IMR-90 (cell line): ENCODE measurements at regions not wholly inside any gene's neighbourhood (a gene's known extent, or its start where the extent isn't known, plus 50 kb on each side); places are given as distances from the start of the nearest gene placed in this dataset.

ENCODE experiments used
- ATAC-seq: fragments of 200-7000 bp; cut with Tn5 transposase; 2 replicates; pipeline ENCODE4 v1.9.1; 2020; ENCODE audit warnings: low read depth, mild to moderate bottlenecking, moderate library complexity
- BruUV-seq: library from RNA; stranded (reverse); fragments of 400-500 nt; replicated peaks from 2 replicates; lab custom pipeline; 2021; lab: Mats Ljungman, UMichigan
- CTCF ChIA-PET: fragments of 300-600 bp; formaldehyde crosslinking; extraction: SDS; loops from one replicate; lab custom pipeline; 2021; ENCODE audit warnings: antibody characterized with exemption; lab: Yijun Ruan, JAX
- POLR2A ChIA-PET: fragments of 300-600 bp; sonication (Branson Sonifier 250); formaldehyde crosslinking; loops from one replicate; lab custom pipeline; 2022; ENCODE audit warnings: antibody characterized with exemption; ENCODE audit not compliant: unreplicated experiment; lab: Charles Lee
- DNase-seq: peaks from one replicate; pipeline ENCODE4 v3.0.0; 2013
- H2AFZ ChIP-seq: replicated peaks from 2 replicates; pipeline ENCODE3; 2013; ENCODE audit warnings: low read length, mild to moderate bottlenecking; ENCODE audit not compliant: poor library complexity
- H2AK5ac ChIP-seq: 2 replicates; pipeline ENCODE4 v1.6.1; 2013; ENCODE audit warnings: low read depth, low read length, inconsistent platforms
- H2AK9ac ChIP-seq: replicated peaks from 2 replicates; pipeline ENCODE3; 2013; ENCODE audit warnings: mild to moderate bottlenecking, low read depth, low read length, moderate library complexity; ENCODE audit not compliant: poor library complexity
- H2BK120ac ChIP-seq: 2 replicates; pipeline ENCODE4 v1.6.1; 2013; ENCODE audit warnings: low read depth, low read length, inconsistent platforms
- H2BK15ac ChIP-seq: 3 replicates; pipeline ENCODE4 v1.6.1; 2013; ENCODE audit warnings: low read depth, low read length, inconsistent platforms
- H2BK20ac ChIP-seq: 2 replicates; pipeline ENCODE4 v1.6.1; 2013; ENCODE audit warnings: low read depth, mild to moderate bottlenecking, inconsistent platforms, low read length, moderate library complexity
- H2BK5ac ChIP-seq: 2 replicates; pipeline ENCODE4 v1.6.1; 2013; ENCODE audit warnings: mild to moderate bottlenecking, low read depth, low read length, inconsistent platforms; ENCODE audit not compliant: poor library complexity, severe bottlenecking
- H3K14ac ChIP-seq: replicated peaks from 2 replicates; pipeline ENCODE4 v1.6.1; 2013; ENCODE audit warnings: low read depth, low read length, inconsistent platforms
- H3K18ac ChIP-seq: 2 replicates; pipeline ENCODE4 v1.6.1; 2013; ENCODE audit warnings: low read depth, low read length, control low read depth
- H3K23ac ChIP-seq: 2 replicates; pipeline ENCODE4 v1.6.1; 2013; ENCODE audit warnings: low read depth, low read length, inconsistent platforms
- H3K27ac ChIP-seq: 2 replicates; pipeline ENCODE4 v1.5.1; 2013; ENCODE audit warnings: mild to moderate bottlenecking, control low read depth, low read length; ENCODE audit not compliant: insufficient read depth
- H3K27me3 ChIP-seq: 2 replicates; pipeline ENCODE4 v1.6.1; 2013; ENCODE audit warnings: low read length; ENCODE audit not compliant: control insufficient read depth, insufficient read depth
- H3K36me3 ChIP-seq: 2 replicates; pipeline ENCODE4 v1.6.1; 2013; ENCODE audit warnings: low read length, mixed read lengths; ENCODE audit not compliant: control insufficient read depth, insufficient read depth
- H3K4ac ChIP-seq: 2 replicates; pipeline ENCODE4 v1.6.1; 2013; ENCODE audit warnings: low read depth, low read length, inconsistent platforms
- H3K4me1 ChIP-seq: 2 replicates; pipeline ENCODE4 v1.6.1; 2013; ENCODE audit warnings: low read length, mixed read lengths; ENCODE audit not compliant: control insufficient read depth, insufficient read depth
- H3K4me2 ChIP-seq: 2 replicates; pipeline ENCODE4 v1.6.1; 2013; ENCODE audit warnings: low read depth, mild to moderate bottlenecking, control low read depth, low read length, moderate library complexity
- H3K4me3 ChIP-seq: 2 replicates; pipeline ENCODE4 v1.5.1; 2013; ENCODE audit warnings: low read depth, mild to moderate bottlenecking, control low read depth, low read length, moderate library complexity; ENCODE audit not compliant: insufficient read depth
- H3K56ac ChIP-seq: 2 replicates; pipeline ENCODE4 v1.6.1; 2013; ENCODE audit warnings: low read length, inconsistent platforms; ENCODE audit not compliant: insufficient read depth; ENCODE audit errors: extremely low read depth
- H3K79me1 ChIP-seq, 2 experiments: 2 replicates each; pipeline ENCODE4 v1.6.1; 2013; ENCODE audit warnings: low read length in 2 of 2, inconsistent platforms in 1 of 2, low read depth in 1 of 2
- H3K9ac ChIP-seq: 2 replicates; pipeline ENCODE4 v1.6.1; 2013; ENCODE audit warnings: low read depth, low read length, control low read depth
- H3K9me1 ChIP-seq: 2 replicates; pipeline ENCODE4 v1.6.1; 2013; ENCODE audit warnings: low read length, inconsistent platforms; ENCODE audit not compliant: insufficient read depth
- H3K9me3 ChIP-seq: 2 replicates; pipeline ENCODE4 v1.6.1; 2013; ENCODE audit warnings: low read length; ENCODE audit not compliant: control insufficient read depth, insufficient read depth
- H4K20me1 ChIP-seq: 2 replicates; pipeline ENCODE4 v1.6.1; 2013; ENCODE audit warnings: low read length, inconsistent platforms; ENCODE audit not compliant: insufficient read depth
- H4K5ac ChIP-seq: 2 replicates; pipeline ENCODE4 v1.6.1; 2013; ENCODE audit warnings: mild to moderate bottlenecking, low read depth, low read length, control low read depth
- H4K8ac ChIP-seq, 2 experiments: 2 replicates each; pipeline ENCODE4 v1.6.1; 2013; ENCODE audit warnings: low read depth in 2 of 2, low read length in 2 of 2, control low read depth in 1 of 2, inconsistent platforms in 1 of 2
- H4K91ac ChIP-seq: 2 replicates; pipeline ENCODE4 v1.6.1; 2013; ENCODE audit warnings: low read depth, low read length, inconsistent platforms; ENCODE audit not compliant: insufficient read depth
- BHLHE40 ChIP-seq: fragments of 150-350 bp; IDR thresholded peaks from 2 replicates; pipeline ENCODE4 v1.6.1; 2016; ENCODE audit warnings: mild to moderate bottlenecking, low read depth, low read length
- FOS ChIP-seq: fragments of 150-350 bp; IDR thresholded peaks from 2 replicates; pipeline ENCODE4 v1.6.1; 2016; ENCODE audit warnings: low read depth, low read length
- MAFK ChIP-seq: IDR thresholded peaks from 2 replicates; pipeline ENCODE4 v1.6.1; 2012; ENCODE audit warnings: low read depth, low read length, improper control_type of control experiment
- MXI1 ChIP-seq: IDR thresholded peaks from 2 replicates; pipeline ENCODE4 v1.6.1; 2012; ENCODE audit warnings: low read depth, mild to moderate bottlenecking, low read length, moderate library complexity, borderline replicate concordance
- POLR2A ChIP-seq: IDR thresholded peaks from 2 replicates; pipeline ENCODE4 v1.6.1; 2012; ENCODE audit warnings: mild to moderate bottlenecking, low read depth, low read length
- RCOR1 ChIP-seq: IDR thresholded peaks from 2 replicates; pipeline ENCODE4 v1.6.1; 2012; ENCODE audit warnings: mild to moderate bottlenecking, low read length, improper control_type of control experiment; ENCODE audit not compliant: insufficient replicate concordance
- RFX5 ChIP-seq: IDR thresholded peaks from 2 replicates; pipeline ENCODE4 v1.8.0; 2012; ENCODE audit warnings: low read depth, mild to moderate bottlenecking, low read length, moderate library complexity
- SMC3 ChIP-seq: fragments of 150-350 bp; IDR thresholded peaks from 2 replicates; pipeline ENCODE4 v1.6.1; 2016; ENCODE audit warnings: low read depth, mild to moderate bottlenecking, antibody characterized with exemption, low read length, moderate library complexity
- USF2 ChIP-seq: fragments of 150-350 bp; IDR thresholded peaks from 2 replicates; pipeline ENCODE4 v1.6.1; 2017; ENCODE audit warnings: mild to moderate bottlenecking, antibody characterized with exemption, low read length, low read depth
- WGBS, 2 experiments: methylation state at CpG; one replicate each; pipeline versions ENCODE4 v1.1.5 to v1.1.7; 2013; ENCODE audit warnings: missing lambda C conversion rate in 2 of 2; ENCODE audit not compliant: insufficient read length in 1 of 2; ENCODE audit errors: extremely low coverage in 2 of 2; 5-methylcytosine and 5-hydroxymethylcytosine counted together
- dilution Hi-C: fragments of 300-500 bp; cut with HindIII; formaldehyde crosslinking; loops from one replicate; pipeline ENCODE4 v1.14.3; 2018; ENCODE audit warnings: low sequenced_read_pairs; ENCODE audit not compliant: unreplicated experiment
- in situ Hi-C: fragments of 300-500 bp; cut with MboI; formaldehyde crosslinking; loops from 3 replicates; pipeline ENCODE4 v1.14.3; 2019; ENCODE audit warnings: low sequenced_read_pairs, inconsistent platforms, mixed read lengths
- intact Hi-C: fragments of 100-400 bp; cut with micrococcal nuclease; formaldehyde crosslinking; loops from 2 replicates; pipeline ENCODE4 v1.10.0; 2022
- TF ChIP-seq, protein P1 (sequence below): conservative IDR thresholded peaks from 2 replicates; pipeline ENCODE4 v1.5.1; 2012; ENCODE audit warnings: mild to moderate bottlenecking, low read depth, low read length, improper control_type of control experiment

GRCh38 chr6:81456416-81456815, 296.1 kb downstream of the TENT5A start:
- H3K27ac ChIP-seq, result no peak overlapping the region
- H3K4me3 ChIP-seq, result no peak overlapping the region
- BruUV-seq, result no TSS peak
- no peak overlapping the region for H2BK5ac ChIP-seq
- dilution Hi-C loops (no loop called here), in situ Hi-C loops (no loop called here), intact Hi-C loops (no loop called here)
- H4K91ac ChIP-seq, result no peak overlapping the region
- no peak overlapping the region for H2AFZ ChIP-seq
- H3K4me1 ChIP-seq, result peaks cover 2% of the 10 kb centered on the region
- H4K20me1 ChIP-seq, result no peaks in the 10 kb centered on the region
- no peak overlapping the region for H4K5ac ChIP-seq
- no CpG with 5 or more reads among the region's 2 CpGs for WGBS, 2 experiments
- H3K23ac ChIP-seq, result no peak overlapping the region
- no peaks in the 10 kb centered on the region; the same call in 1 of the 2 replicates for H3K9me1 ChIP-seq
- H3K9ac ChIP-seq, result no peak overlapping the region
- ChIA-PET CTCF (no interaction called here), POLR2A (no interaction called here)
- H3K79me1 ChIP-seq, result no peaks in the 10 kb centered on the region
- no peak overlapping the region for H4K8ac ChIP-seq
- H3K14ac ChIP-seq, result no peak overlapping the region
- H3K4ac ChIP-seq, result no peak overlapping the region
- DNase-seq (no peak), ATAC-seq (no peak)
- H2AK5ac ChIP-seq, result no peak overlapping the region
- no peak overlapping the region for H2AK9ac ChIP-seq
- H3K9me3 ChIP-seq, result no peaks in the 10 kb centered on the region
- H3K27me3 ChIP-seq, result no peaks in the 10 kb centered on the region
- no peak overlapping the region for H2BK20ac ChIP-seq
- no peak overlapping the region for H3K18ac ChIP-seq
- no peak overlapping the region for H2BK15ac ChIP-seq
- no peak overlapping the region for H3K4me2 ChIP-seq
- H2BK120ac ChIP-seq, result no peak overlapping the region
- H3K56ac ChIP-seq, result no peak overlapping the region
- H3K36me3 ChIP-seq, result no peaks in the 10 kb centered on the region
- no peak for TF ChIP-seq MAFK
- TF ChIP-seq BHLHE40, result no peak
- TF ChIP-seq SMC3, result no peak
- no peak for TF ChIP-seq POLR2A
- no peak for TF ChIP-seq USF2
- no peak for TF ChIP-seq MXI1
- no peak for TF ChIP-seq RCOR1
- TF ChIP-seq, protein P1, sequence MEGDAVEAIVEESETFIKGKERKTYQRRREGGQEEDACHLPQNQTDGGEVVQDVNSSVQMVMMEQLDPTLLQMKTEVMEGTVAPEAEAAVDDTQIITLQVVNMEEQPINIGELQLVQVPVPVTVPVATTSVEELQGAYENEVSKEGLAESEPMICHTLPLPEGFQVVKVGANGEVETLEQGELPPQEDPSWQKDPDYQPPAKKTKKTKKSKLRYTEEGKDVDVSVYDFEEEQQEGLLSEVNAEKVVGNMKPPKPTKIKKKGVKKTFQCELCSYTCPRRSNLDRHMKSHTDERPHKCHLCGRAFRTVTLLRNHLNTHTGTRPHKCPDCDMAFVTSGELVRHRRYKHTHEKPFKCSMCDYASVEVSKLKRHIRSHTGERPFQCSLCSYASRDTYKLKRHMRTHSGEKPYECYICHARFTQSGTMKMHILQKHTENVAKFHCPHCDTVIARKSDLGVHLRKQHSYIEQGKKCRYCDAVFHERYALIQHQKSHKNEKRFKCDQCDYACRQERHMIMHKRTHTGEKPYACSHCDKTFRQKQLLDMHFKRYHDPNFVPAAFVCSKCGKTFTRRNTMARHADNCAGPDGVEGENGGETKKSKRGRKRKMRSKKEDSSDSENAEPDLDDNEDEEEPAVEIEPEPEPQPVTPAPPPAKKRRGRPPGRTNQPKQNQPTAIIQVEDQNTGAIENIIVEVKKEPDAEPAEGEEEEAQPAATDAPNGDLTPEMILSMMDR, result no peak
- no peak for TF ChIP-seq FOS
- no peak for TF ChIP-seq RFX5
